K562 (cell line): ENCODE measurements at regions not wholly inside any gene's neighbourhood (a gene's known extent, or its start where the extent isn't known, plus 50 kb on each side); places are given as distances from the start of the nearest gene placed in this dataset.

Experiments
- ATAC-seq: fragments of 200-7000 bp; cut with Tn5 transposase; 3 replicates; pipeline ENCODE4 v1.9.1; 2020; ENCODE audit warnings: moderate library complexity
- BruUV-seq: library from RNA; stranded (reverse); fragments of 400-500 nt; replicated peaks from 2 replicates; lab custom pipeline; 2021; lab: Mats Ljungman, UMichigan
- CTCF ChIA-PET: fragments of 300-600 bp; formaldehyde crosslinking; extraction: SDS; loops from one replicate; lab custom pipeline; 2021; ENCODE audit warnings: low intra/inter-chr PET ratio; lab: Yijun Ruan, JAX
- POLR2A ChIA-PET: fragments of 300-600, 350-650 bp; sonication (Branson Sonifier 250); formaldehyde crosslinking; extraction: SDS; loops from one replicate; lab custom pipeline; 2021; ENCODE audit warnings: antibody characterized with exemption, inconsistent platforms; lab: Yijun Ruan, JAX
- DNase-seq, 4 experiments: peaks; one replicate each; pipeline versions ENCODE4 v3.0.0 to v3.0.0-alpha.2; 2011 to 2018; ENCODE audit warnings: low spot score in 3 of 4, mixed read lengths in 3 of 4; ENCODE audit errors: extremely low read depth in 1 of 4
- FAIRE-seq: peaks from 2 replicates; lab custom pipeline; 2011; peaks lifted over from hg19 to GRCh38; lab: Jason Lieb, UNC
- H2AFZ ChIP-seq: 2 replicates; pipeline ENCODE4 v1.6.0; 2011; ENCODE audit warnings: low read depth, low read length, control low read depth, inconsistent platforms
- H3K27ac ChIP-seq: fragments of 200-600 bp; 3 replicates; pipeline ENCODE4 v1.8.0; 2011; ENCODE audit warnings: low read depth, mild to moderate bottlenecking, control low read depth, inconsistent platforms, low read length, moderate library complexity, mixed read lengths; ENCODE audit errors: extremely low read depth
- H3K27me3 ChIP-seq, 2 experiments: fragments of 300-600 bp in 1 of 2; 2 replicates in 1 of 2; 3 replicates in 1 of 2; pipeline versions ENCODE4 v1.6.0 to v1.8.0; 2011; ENCODE audit warnings: inconsistent platforms in 2 of 2, low read length in 2 of 2, mild to moderate bottlenecking in 1 of 2, mixed read lengths in 1 of 2, moderate library complexity in 1 of 2; ENCODE audit not compliant: control insufficient read depth in 2 of 2, insufficient read depth in 2 of 2
- H3K36me3 ChIP-seq: fragments of 300-600 bp; 3 replicates; pipeline ENCODE4 v1.8.0; 2011; ENCODE audit warnings: mild to moderate bottlenecking, low read length, inconsistent platforms; ENCODE audit not compliant: control insufficient read depth, insufficient read depth
- H3K4me1 ChIP-seq, 2 experiments: fragments of 200-600 bp in 1 of 2; replicated peaks in 1 of 2; 2 replicates in 1 of 2; 3 replicates in 1 of 2; pipeline versions ENCODE4 v1.5.1 to v1.8.0; 2011; ENCODE audit warnings: inconsistent platforms in 2 of 2, low read length in 2 of 2, mild to moderate bottlenecking in 1 of 2, mixed read lengths in 1 of 2, moderate library complexity in 1 of 2; ENCODE audit not compliant: control insufficient read depth in 2 of 2, insufficient read depth in 2 of 2
- H3K4me2 ChIP-seq: 2 replicates; pipeline ENCODE4 v1.6.1; 2011; ENCODE audit warnings: low read length, control low read depth, inconsistent platforms, mixed read lengths; ENCODE audit not compliant: insufficient read depth
- H3K4me3 ChIP-seq: fragments of 200-600 bp; sonication (generic), shearing (Covaris generic); 2 replicates; pipeline ENCODE4 v1.5.1; 2016; ENCODE audit warnings: control low read depth, inconsistent platforms
- H3K79me2 ChIP-seq: fragments of 200-600 bp; 3 replicates; pipeline ENCODE4 v1.8.0; 2011; ENCODE audit warnings: low read length, inconsistent platforms; ENCODE audit not compliant: control insufficient read depth, insufficient read depth
- H3K9ac ChIP-seq, 2 experiments: 2 replicates each; pipeline versions ENCODE4 v1.6.0 to v1.6.1; 2011; ENCODE audit warnings: low read depth in 2 of 2, low read length in 2 of 2, control low read depth in 1 of 2, inconsistent platforms in 1 of 2, mild to moderate bottlenecking in 1 of 2, mixed read lengths in 1 of 2; ENCODE audit not compliant: insufficient read depth in 1 of 2
- H3K9me1 ChIP-seq: one replicate; pipeline ENCODE4 v1.6.0; 2011; ENCODE audit warnings: inconsistent platforms, mild to moderate bottlenecking, low read length, moderate library complexity; ENCODE audit not compliant: control insufficient read depth, insufficient read depth
- H3K9me3 ChIP-seq: replicated peaks from 2 replicates; pipeline ENCODE4 v1.5.1; 2011; ENCODE audit warnings: low read depth, low read length, inconsistent platforms; ENCODE audit not compliant: control insufficient read depth, insufficient read depth
- H4K20me1 ChIP-seq: replicated peaks from 2 replicates; pipeline ENCODE4 v1.6.1; 2011; ENCODE audit warnings: low read length, inconsistent platforms, mixed read lengths; ENCODE audit not compliant: control insufficient read depth, insufficient read depth
- ELF1 ChIP-seq: fragments of 200-800 bp; sonication (Bioruptor generic); IDR thresholded peaks from 2 replicates; pipeline ENCODE4 v1.6.1; 2016; ENCODE audit warnings: missing genetic modification characterization, missing compliant biosample characterization
- GATA2 ChIP-seq: sonication (generic); formaldehyde crosslinking; IDR thresholded peaks from 2 replicates; pipeline ENCODE4 v1.4.0; 2020; ENCODE audit warnings: mild to moderate bottlenecking, missing genetic modification reagents
- MXI1 ChIP-seq: IDR thresholded peaks from 2 replicates; pipeline ENCODE4 v1.6.1; 2011; ENCODE audit warnings: low read depth, mild to moderate bottlenecking, improper control_type of control experiment, low read length
- STAT5B ChIP-seq: fragments of 250-450 bp; sonication (Bioruptor Pico); IDR thresholded peaks from 2 replicates; pipeline ENCODE4 v1.8.0; 2021; ENCODE audit warnings: mild to moderate bottlenecking, inconsistent platforms
- ZNF668 ChIP-seq: fragments of 250-450 bp; sonication (Bioruptor Pico); IDR thresholded peaks from 2 replicates; pipeline ENCODE4 v1.8.0; 2022; ENCODE audit warnings: mild to moderate bottlenecking, inconsistent platforms
- WGBS: fragments of 100-300 bp; shearing (Covaris generic); methylation state at CpG from one replicate; pipeline ENCODE4 v1.1.6; 2016; ENCODE audit warnings: low coverage, mixed read lengths; ENCODE audit not compliant: insufficient coverage; ENCODE audit errors: missing lambda C conversion rate; 5-methylcytosine and 5-hydroxymethylcytosine counted together
- in situ Hi-C: fragments of 300-500 bp; cut with MboI; formaldehyde crosslinking; loops from 4 replicates; pipeline ENCODE4 v1.15.0; 2018; ENCODE audit warnings: inconsistent platforms, mixed read lengths
- intact Hi-C: fragments of 100-400 bp; cut with micrococcal nuclease; formaldehyde crosslinking; loops from 2 replicates; pipeline ENCODE4 v1.14.2; 2022
- TF ChIP-seq, protein P1 (sequence below): fragments of 150-350 bp; conservative IDR thresholded peaks from 2 replicates; pipeline ENCODE4 v1.6.1; 2014; ENCODE audit warnings: low read length
- TF ChIP-seq, protein P2 (sequence below): fragments of 200-400 bp; formaldehyde crosslinking; IDR thresholded peaks from 2 replicates; pipeline ENCODE4 v1.6.1; 2017; ENCODE audit warnings: mild to moderate bottlenecking, low read depth, low read length, moderate library complexity
- TF ChIP-seq, protein P3 (sequence below): sonication (generic); formaldehyde crosslinking; IDR thresholded peaks from 2 replicates; pipeline ENCODE4 v1.8.0; 2022; ENCODE audit warnings: mild to moderate bottlenecking, missing genetic modification reagents, borderline replicate concordance

DNA sequence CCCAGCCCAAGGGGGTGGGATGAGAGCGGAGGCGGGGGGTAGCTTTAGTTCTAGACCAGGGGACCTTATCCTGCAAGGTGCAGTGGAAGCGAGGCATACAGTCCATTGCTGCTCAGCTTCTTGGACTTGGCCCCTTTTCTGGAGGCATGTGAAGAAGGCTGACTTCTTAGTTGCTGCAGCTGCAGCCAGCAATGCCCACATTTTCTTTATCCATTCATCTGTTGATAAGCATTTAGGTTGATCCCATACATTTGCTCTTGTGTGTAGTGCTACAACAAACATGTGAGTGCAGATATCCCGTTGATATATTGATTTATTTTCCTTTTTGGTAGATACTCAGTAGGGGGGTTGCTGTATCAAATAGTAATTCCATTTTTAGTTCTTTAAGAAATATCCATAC is 461.2 kb upstream of the IMPG1 start:
- intact Hi-C loops: no loop called here

DNA sequence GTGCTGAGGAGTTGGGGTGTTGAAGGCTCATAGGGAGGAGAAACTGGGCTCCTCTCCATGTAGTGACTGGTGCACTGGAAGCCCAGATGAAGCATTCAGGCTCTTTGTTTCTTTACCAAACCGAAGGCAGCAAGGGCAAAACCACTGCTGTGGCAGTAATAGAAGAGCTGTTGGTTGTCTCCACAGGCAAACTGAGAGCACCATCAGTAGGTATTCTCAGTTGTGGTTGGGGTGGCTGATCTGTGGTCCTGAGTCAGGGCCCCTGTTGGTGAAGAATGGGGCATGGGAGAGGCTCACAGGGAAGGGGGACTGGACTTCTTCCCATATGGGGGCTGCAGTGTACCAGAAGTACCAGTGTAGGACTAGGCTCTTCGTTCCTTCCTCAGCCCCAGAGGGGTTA is 460.2 kb upstream of the IMPG1 start:
- ATAC-seq: no peak
- Histone ChIP-seq H3K4me2 (no peak overlapping the region), H3K27me3 (no peaks in the 10 kb centered on the region), H3K9me1 (no peaks in the 10 kb centered on the region), H3K9me3 (no peaks in the 10 kb centered on the region; the same call in 1 of the 2 replicates), H2AFZ (no peak overlapping the region), H3K4me3 (no peak overlapping the region), H3K79me2 (no peaks in the 10 kb centered on the region), H3K9ac (no peak overlapping the region), H4K20me1 (no peaks in the 10 kb centered on the region), H3K27ac (no peak overlapping the region), H3K36me3 (no peaks in the 10 kb centered on the region), H3K4me1 (no peaks in the 10 kb centered on the region)
- in situ Hi-C loops (no loop called here), intact Hi-C loops (no loop called here)
- no peak for FAIRE-seq
- POLR2A ChIA-PET: interaction anchor here (0.6 kb wide), 1 partner anchor 473 kb away, joined by 3 read pairs; no protein-coding TSS in a partner anchor
- 0% methylated on average over 2 of the region's 2 CpGs for WGBS
- DNase-seq: no peak
- CTCF ChIA-PET: no interaction called here
- no TSS peak for BruUV-seq
- TF ChIP-seq STAT5B (CRISPR knock-in tag): no peak
- no peak for TF ChIP-seq ELF1
- no peak for TF ChIP-seq MXI1
- no peak for TF ChIP-seq GATA2 (CRISPR knock-in tag)
- TF ChIP-seq ZNF668 (CRISPR knock-in tag): no peak
- TF ChIP-seq, protein P1, sequence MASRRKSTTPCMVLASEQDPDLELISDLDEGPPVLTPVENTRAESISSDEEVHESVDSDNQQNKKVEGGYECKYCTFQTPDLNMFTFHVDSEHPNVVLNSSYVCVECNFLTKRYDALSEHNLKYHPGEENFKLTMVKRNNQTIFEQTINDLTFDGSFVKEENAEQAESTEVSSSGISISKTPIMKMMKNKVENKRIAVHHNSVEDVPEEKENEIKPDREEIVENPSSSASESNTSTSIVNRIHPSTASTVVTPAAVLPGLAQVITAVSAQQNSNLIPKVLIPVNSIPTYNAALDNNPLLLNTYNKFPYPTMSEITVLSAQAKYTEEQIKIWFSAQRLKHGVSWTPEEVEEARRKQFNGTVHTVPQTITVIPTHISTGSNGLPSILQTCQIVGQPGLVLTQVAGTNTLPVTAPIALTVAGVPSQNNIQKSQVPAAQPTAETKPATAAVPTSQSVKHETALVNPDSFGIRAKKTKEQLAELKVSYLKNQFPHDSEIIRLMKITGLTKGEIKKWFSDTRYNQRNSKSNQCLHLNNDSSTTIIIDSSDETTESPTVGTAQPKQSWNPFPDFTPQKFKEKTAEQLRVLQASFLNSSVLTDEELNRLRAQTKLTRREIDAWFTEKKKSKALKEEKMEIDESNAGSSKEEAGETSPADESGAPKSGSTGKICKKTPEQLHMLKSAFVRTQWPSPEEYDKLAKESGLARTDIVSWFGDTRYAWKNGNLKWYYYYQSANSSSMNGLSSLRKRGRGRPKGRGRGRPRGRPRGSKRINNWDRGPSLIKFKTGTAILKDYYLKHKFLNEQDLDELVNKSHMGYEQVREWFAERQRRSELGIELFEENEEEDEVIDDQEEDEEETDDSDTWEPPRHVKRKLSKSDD: no peak
- TF ChIP-seq, protein P2, sequence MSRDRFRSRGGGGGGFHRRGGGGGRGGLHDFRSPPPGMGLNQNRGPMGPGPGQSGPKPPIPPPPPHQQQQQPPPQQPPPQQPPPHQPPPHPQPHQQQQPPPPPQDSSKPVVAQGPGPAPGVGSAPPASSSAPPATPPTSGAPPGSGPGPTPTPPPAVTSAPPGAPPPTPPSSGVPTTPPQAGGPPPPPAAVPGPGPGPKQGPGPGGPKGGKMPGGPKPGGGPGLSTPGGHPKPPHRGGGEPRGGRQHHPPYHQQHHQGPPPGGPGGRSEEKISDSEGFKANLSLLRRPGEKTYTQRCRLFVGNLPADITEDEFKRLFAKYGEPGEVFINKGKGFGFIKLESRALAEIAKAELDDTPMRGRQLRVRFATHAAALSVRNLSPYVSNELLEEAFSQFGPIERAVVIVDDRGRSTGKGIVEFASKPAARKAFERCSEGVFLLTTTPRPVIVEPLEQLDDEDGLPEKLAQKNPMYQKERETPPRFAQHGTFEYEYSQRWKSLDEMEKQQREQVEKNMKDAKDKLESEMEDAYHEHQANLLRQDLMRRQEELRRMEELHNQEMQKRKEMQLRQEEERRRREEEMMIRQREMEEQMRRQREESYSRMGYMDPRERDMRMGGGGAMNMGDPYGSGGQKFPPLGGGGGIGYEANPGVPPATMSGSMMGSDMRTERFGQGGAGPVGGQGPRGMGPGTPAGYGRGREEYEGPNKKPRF: no peak

More for the DNA sequence above, 461.2 kb upstream of the IMPG1 start:
- DNase-seq: no peak
- H3K79me2 ChIP-seq: no peaks in the 10 kb centered on the region
- WGBS: 0% methylated on average over 3 of the region's 4 CpGs
- no peaks in the 10 kb centered on the region for H3K27me3 ChIP-seq
- H3K4me3 ChIP-seq: no peak overlapping the region
- H2AFZ ChIP-seq: no peak overlapping the region
- POLR2A ChIA-PET: no interaction called here
- H3K4me1 ChIP-seq: no peaks in the 10 kb centered on the region
- no peak for ATAC-seq
- no peaks in the 10 kb centered on the region for H3K9me1 ChIP-seq
- CTCF ChIA-PET: no interaction called here
- BruUV-seq: no TSS peak
- no peak overlapping the region for H3K27ac ChIP-seq
- H3K4me2 ChIP-seq: no peak overlapping the region
- no peaks in the 10 kb centered on the region; the same call in 1 of the 2 replicates for H3K9me3 ChIP-seq
- in situ Hi-C loops: no loop called here
- FAIRE-seq: no peak
- H3K36me3 ChIP-seq: no peaks in the 10 kb centered on the region
- TF ChIP-seq, protein P3, sequence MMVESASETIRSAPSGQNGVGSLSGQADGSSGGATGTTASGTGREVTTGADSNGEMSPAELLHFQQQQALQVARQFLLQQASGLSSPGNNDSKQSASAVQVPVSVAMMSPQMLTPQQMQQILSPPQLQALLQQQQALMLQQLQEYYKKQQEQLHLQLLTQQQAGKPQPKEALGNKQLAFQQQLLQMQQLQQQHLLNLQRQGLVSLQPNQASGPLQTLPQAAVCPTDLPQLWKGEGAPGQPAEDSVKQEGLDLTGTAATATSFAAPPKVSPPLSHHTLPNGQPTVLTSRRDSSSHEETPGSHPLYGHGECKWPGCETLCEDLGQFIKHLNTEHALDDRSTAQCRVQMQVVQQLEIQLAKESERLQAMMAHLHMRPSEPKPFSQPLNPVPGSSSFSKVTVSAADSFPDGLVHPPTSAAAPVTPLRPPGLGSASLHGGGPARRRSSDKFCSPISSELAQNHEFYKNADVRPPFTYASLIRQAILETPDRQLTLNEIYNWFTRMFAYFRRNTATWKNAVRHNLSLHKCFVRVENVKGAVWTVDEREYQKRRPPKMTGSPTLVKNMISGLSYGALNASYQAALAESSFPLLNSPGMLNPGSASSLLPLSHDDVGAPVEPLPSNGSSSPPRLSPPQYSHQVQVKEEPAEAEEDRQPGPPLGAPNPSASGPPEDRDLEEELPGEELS: no peak
- no peak for TF ChIP-seq GATA2 (CRISPR knock-in tag)
- no peaks in the 10 kb centered on the region for H4K20me1 ChIP-seq
- H3K9ac ChIP-seq: no peak overlapping the region
